HG03095 (cell line): ENCODE measurements at regions not wholly inside any gene's neighbourhood (a gene's known extent, or its start where the extent isn't known, plus 50 kb on each side); places are given as distances from the start of the nearest gene placed in this dataset.
"Not testable (repeated sequence)": the region's sequence is repeated elsewhere in the genome, so short reads cannot be mapped to it uniquely, and the experiment has no call there.

Experiments used
- ATAC-seq: cut with Tn5 transposase; IDR thresholded peaks from one replicate; pipeline ENCODE4 v1.9.1; 2021; ENCODE audit warnings: moderate library complexity; ENCODE audit not compliant: unreplicated experiment

GRCh38 chr5:9813305-9813704 lies 183.2 kb upstream of the TAS2R1 start:
- ATAC-seq = no peak

- not testable (repeated sequence) for ATAC-seq
Measured at GRCh38 chr5:9807366-9807765, 177.2 kb upstream of the TAS2R1 start.

GRCh38 chr5:9801908-9802307 lies 171.8 kb upstream of the TAS2R1 start:
- ATAC-seq = no peak

DNA sequence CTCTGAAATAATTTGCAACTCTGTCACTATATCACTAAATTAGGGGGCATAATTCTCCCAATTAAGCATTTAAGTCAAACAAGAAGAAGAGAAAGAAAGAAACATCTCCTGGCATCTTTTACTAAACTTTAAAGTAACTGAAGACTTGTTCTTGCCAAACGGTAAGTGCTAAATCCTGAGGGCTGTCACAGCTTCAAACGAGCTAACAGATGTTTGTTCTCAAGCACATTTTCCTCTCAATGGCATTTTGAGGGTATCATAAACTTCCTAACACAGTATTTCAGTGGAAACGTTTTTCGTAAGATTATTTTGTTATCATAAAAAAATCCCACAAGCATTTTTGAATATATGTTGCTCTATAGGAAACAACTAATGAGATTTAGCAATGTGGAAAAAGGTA lies 169.5 kb upstream of the TAS2R1 start:
- ATAC-seq = no peak

GRCh38 chr5:9790276-9790675 lies 160.1 kb upstream of the TAS2R1 start:
- ATAC-seq = no peak

DNA sequence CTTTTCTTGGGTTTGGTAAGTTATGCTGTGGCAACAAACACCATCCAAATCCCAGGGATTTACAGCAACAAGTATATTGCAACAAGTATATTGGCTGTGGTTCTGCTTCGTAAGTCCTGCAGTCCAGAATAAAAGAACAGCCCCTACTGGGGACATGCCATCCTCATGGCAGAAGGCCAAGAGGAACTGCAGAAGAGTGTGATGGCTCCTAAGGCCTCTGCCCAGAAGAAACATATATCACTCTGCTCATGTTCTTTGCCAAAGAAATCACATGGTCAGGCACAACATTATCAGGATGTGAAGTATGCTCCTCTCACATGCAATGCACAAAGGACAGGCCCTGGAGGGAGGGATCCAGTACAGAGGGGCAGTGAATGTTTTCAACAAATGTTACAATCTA lies 159.6 kb upstream of the TAS2R1 start:
- ATAC-seq = no peak

GRCh38 chr5:9787861-9788600 lies 157.9 kb upstream of the TAS2R1 start:
- no peak for ATAC-seq

- ATAC-seq = no peak
Measured at GRCh38 chr5:9786380-9787360, 156.5 kb upstream of the TAS2R1 start.

GRCh38 chr5:9785751-9786150 lies 155.6 kb upstream of the TAS2R1 start:
- ATAC-seq = no peak

DNA sequence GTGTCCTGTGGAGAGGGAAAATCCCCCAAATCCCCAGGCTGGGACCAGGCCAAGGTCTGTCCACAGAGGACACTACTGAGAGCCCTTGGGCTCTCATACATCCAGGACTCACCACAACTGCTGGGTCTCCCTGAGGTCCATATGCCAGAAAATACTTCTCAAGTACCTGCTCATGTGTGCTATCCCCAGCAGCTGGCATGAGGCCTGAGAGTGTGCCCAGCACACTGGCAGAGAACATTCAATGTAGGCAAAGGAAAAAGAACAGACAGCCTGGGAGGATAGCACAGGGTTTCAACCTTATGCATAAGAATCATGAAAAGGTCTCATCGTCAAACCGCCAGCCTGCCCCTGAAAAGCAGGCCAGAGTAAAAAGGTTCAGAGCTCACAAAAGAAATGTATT lies 154.1 kb upstream of the TAS2R1 start:
- no peak for ATAC-seq

- ATAC-seq = no peak
Measured at GRCh38 chr5:9782826-9783560, 152.8 kb upstream of the TAS2R1 start.

- no peak for ATAC-seq
Measured at GRCh38 chr5:9781890-9782289, 151.7 kb upstream of the TAS2R1 start.

GRCh38 chr5:9781275-9781674 lies 151.1 kb upstream of the TAS2R1 start:
- ATAC-seq = no peak

DNA sequence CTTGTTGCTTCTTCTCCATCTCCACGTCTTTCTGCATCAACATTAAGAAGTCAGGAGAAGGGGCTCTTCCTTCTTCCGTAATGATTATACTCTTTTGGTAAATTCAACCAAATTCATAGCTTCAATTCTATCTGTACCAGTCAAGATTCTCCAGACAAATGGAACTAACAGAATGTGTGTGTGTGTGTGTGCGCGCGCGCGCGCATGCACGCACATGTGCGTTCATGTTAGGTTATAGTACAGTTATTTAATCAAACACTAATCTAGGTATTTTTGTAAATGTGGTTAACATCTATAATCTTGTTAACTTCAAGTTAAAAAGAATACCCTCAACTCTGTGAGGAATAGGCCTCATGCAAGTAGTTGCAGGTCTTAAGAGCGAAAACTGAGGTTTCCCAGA lies 150.3 kb upstream of the TAS2R1 start:
- ATAC-seq = no peak

GRCh38 chr5:9776525-9776924 lies 146.4 kb upstream of the TAS2R1 start:
- ATAC-seq = no peak

GRCh38 chr5:9775339-9775738 lies 145.2 kb upstream of the TAS2R1 start:
- ATAC-seq = no peak

GRCh38 chr5:9774472-9775079 lies 144.4 kb upstream of the TAS2R1 start:
- no peak for ATAC-seq

GRCh38 chr5:9771079-9771478 lies 140.9 kb upstream of the TAS2R1 start:
- ATAC-seq = no peak

GRCh38 chr5:9766581-9766980 lies 136.4 kb upstream of the TAS2R1 start:
- no peak for ATAC-seq

GRCh38 chr5:9765419-9766140 lies 135.4 kb upstream of the TAS2R1 start:
- ATAC-seq = no peak
